ENCODE measurements at regions not wholly inside any gene's neighbourhood (a gene's known extent, or its start where the extent isn't known, plus 50 kb on each side); places are given as distances from the start of the nearest gene placed in this dataset.

GRCh38 chr6:163897030-163897429, 482.5 kb downstream of the QKI start:
- no peak overlapping the region for H3K27ac ChIP-seq (ENCODE audit: control insufficient read depth, insufficient read depth, low read length)

DNA sequence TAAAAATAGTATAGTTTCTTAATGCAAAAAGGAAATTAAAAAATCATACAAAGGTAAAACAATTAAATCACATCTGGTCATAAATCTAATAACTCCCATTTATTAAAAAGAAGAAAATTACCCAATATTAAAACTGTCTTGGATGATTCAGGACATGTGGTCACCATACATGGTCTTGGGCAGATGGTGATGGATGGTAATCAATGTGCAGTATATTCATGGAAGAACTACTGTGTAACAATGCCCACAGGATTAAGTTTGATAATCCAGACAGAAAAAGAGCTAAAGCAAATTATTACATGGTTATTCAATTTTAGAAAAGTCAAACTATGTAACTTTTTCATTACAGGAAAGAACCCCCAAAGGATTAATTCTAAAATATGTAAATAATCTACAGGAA, 480.6 kb downstream of the QKI start:
- no peak overlapping the region for H3K9ac ChIP-seq (ENCODE audit: control insufficient read depth, extremely low read depth, insufficient read depth, low read length)
- no peaks in the 10 kb centered on the region for H3K9me1 ChIP-seq (ENCODE audit: control insufficient read depth, extremely low read depth, insufficient read depth, low read length)
- no peaks in the 10 kb centered on the region for H3K27me3 ChIP-seq (ENCODE audit: control insufficient read depth, extremely low read depth, insufficient read depth, low read length)
- DNase-seq (ENCODE audit: low read depth, low spot score) (no peak), FAIRE-seq (no peak)
- no peaks in the 10 kb centered on the region for H3K4me1 ChIP-seq (ENCODE audit: control insufficient read depth, extremely low read depth, insufficient read depth, low read length)
- dilution Hi-C loops (cut with MboI; ENCODE audit: extremely low pct_ligation_motif_present, low sequenced_read_pairs), result no loop called here
- no peak overlapping the region for H3K4me2 ChIP-seq (ENCODE audit: control insufficient read depth, extremely low read depth, insufficient read depth, low read depth, low read length)
- no peaks in the 10 kb centered on the region for H4K20me1 ChIP-seq (ENCODE audit: control insufficient read depth, extremely low read depth, insufficient read depth, low read length)
- H3K36me3 ChIP-seq (ENCODE audit: control insufficient read depth in 2 of 2, extremely low read depth in 1 of 2, insufficient read depth in 2 of 2, low read length in 2 of 2), result no peaks in the 10 kb centered on the region
- H3K4me3 ChIP-seq (ENCODE audit: control insufficient read depth in 2 of 3, extremely low read depth in 1 of 3, insufficient read depth in 2 of 3, low read depth in 1 of 3, low read length in 3 of 3), result no peak overlapping the region
- TF ChIP-seq CTCF (optimal IDR thresholded peaks at IDR 0.05 in 1 of 3, IDR thresholded peaks at IDR 0.05 in 1 of 3, conservative IDR thresholded peaks at IDR 0.05 in 1 of 3; ENCODE audit: extremely low read depth in 1 of 3, insufficient read depth in 2 of 3, low read length in 3 of 3), result no peak
- no peak for TF ChIP-seq EZH2 (IDR thresholded peaks at IDR 0.05; ENCODE audit: low read length)
- no peaks in the 10 kb centered on the region for H3K79me2 ChIP-seq (ENCODE audit: control insufficient read depth, insufficient read depth, low read length)
- H3K9me3 ChIP-seq (ENCODE audit: control insufficient read depth, low read depth, low read length), result no peaks in the 10 kb centered on the region
- no peak overlapping the region for H2AFZ ChIP-seq (ENCODE audit: control insufficient read depth, low read length)
- H3K27ac ChIP-seq (ENCODE audit: control insufficient read depth, insufficient read depth, low read length), result no peak overlapping the region

More at GRCh38 chr6:163897030-163897429, 482.5 kb downstream of the QKI start:
- Histone ChIP-seq H3K4me3 (ENCODE audit: control insufficient read depth in 2 of 3, extremely low read depth in 1 of 3, insufficient read depth in 2 of 3, low read depth in 1 of 3, low read length in 3 of 3) (no peak overlapping the region), H3K36me3 (ENCODE audit: control insufficient read depth in 2 of 2, extremely low read depth in 1 of 2, insufficient read depth in 2 of 2, low read length in 2 of 2) (no peaks in the 10 kb centered on the region), H3K79me2 (ENCODE audit: control insufficient read depth, insufficient read depth, low read length) (no peaks in the 10 kb centered on the region), H3K4me1 (ENCODE audit: control insufficient read depth, extremely low read depth, insufficient read depth, low read length) (no peaks in the 10 kb centered on the region), H3K9me1 (ENCODE audit: control insufficient read depth, extremely low read depth, insufficient read depth, low read length) (no peaks in the 10 kb centered on the region), H3K27me3 (ENCODE audit: control insufficient read depth, extremely low read depth, insufficient read depth, low read length) (no peaks in the 10 kb centered on the region), H3K9ac (ENCODE audit: control insufficient read depth, extremely low read depth, insufficient read depth, low read length) (no peak overlapping the region), H3K9me3 (ENCODE audit: control insufficient read depth, low read depth, low read length) (no peaks in the 10 kb centered on the region), H4K20me1 (ENCODE audit: control insufficient read depth, extremely low read depth, insufficient read depth, low read length) (no peaks in the 10 kb centered on the region), H3K4me2 (ENCODE audit: control insufficient read depth, extremely low read depth, insufficient read depth, low read depth, low read length) (no peak overlapping the region), H2AFZ (ENCODE audit: control insufficient read depth, low read length) (no peak overlapping the region)
- FAIRE-seq, result no peak
- TF ChIP-seq EZH2 (IDR thresholded peaks at IDR 0.05; ENCODE audit: low read length) (no peak), CTCF (optimal IDR thresholded peaks at IDR 0.05 in 1 of 3, IDR thresholded peaks at IDR 0.05 in 1 of 3, conservative IDR thresholded peaks at IDR 0.05 in 1 of 3; ENCODE audit: extremely low read depth in 1 of 3, insufficient read depth in 2 of 3, low read length in 3 of 3) (no peak)
- DNase-seq (ENCODE audit: low read depth, low spot score), result no peak
- dilution Hi-C loops (cut with MboI; ENCODE audit: extremely low pct_ligation_motif_present, low sequenced_read_pairs), result no loop called here

All from keratinocyte (primary cell).